ENCODE measurements at regions not wholly inside any gene's neighbourhood (a gene's known extent, or its start where the extent isn't known, plus 50 kb on each side); places are given as distances from the start of the nearest gene placed in this dataset.

DNA sequence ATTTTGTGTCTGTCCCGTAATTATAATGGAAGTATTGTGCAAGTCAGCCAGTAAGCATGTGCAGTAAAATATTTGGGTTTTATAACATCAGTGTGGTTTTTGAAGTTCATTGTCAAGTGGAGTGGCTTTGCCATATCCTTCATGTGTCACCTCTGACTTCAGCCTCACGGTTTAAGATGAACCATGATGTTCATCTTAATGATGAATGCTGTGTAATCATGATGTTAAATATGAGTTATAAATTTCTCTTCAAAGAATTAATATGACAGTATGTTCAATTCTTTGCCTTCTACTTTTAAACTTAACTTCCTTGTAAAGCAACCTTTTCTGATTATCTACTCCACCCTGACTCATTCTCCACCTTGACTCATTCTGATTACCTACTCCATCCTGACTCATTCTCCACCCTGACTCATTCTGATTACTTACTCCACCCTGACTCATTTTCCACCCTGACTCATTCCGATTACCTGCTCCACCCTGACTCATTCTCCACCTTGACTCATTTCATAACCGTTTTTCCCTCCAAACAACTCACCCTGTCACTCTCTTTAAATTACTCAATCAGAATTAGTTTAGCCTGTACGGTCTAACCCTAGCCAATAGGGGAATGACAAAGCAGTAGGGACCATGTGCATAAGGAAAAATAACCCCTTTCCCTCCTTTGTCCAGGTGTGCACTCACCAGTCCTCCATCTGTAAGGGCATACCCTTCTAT lies 50.3 kb upstream of the ANKRD10 start:
- ATAC-seq = no peak
- DNase-seq (ENCODE audit: low spot score) = no peak
